AG04449 (cell line): ENCODE measurements at regions not wholly inside any gene's neighbourhood (a gene's known extent, or its start where the extent isn't known, plus 50 kb on each side); places are given as distances from the start of the nearest gene placed in this dataset.

Experiments used
- CTCF ChIA-PET: fragments of 350-600 bp; formaldehyde crosslinking; extraction: SDS; loops from one replicate; lab custom pipeline; 2021; ENCODE audit warnings: antibody characterized with exemption; lab: Yijun Ruan, JAX
- POLR2A ChIA-PET: fragments of 400-600, 350-600 bp; formaldehyde crosslinking; extraction: SDS; loops from one replicate; lab custom pipeline; 2020; ENCODE audit warnings: antibody characterized with exemption, inconsistent platforms; lab: Yijun Ruan, JAX
- DNase-seq: peaks from one replicate; pipeline ENCODE4 v3.0.0-alpha.2; 2010; ENCODE audit warnings: low read depth, low spot score
- H3K4me3 ChIP-seq: 2 replicates; pipeline ENCODE4 v1.5.1; 2011; ENCODE audit warnings: low read depth, mild to moderate bottlenecking, control low read depth, low read length
- CTCF ChIP-seq: IDR thresholded peaks from one replicate; pipeline ENCODE4 v1.5.1; 2011; ENCODE audit warnings: mild to moderate bottlenecking, moderate library complexity, low read length, control low read depth, inconsistent platforms; ENCODE audit not compliant: insufficient read depth; ENCODE audit errors: missing control alignments

DNA sequence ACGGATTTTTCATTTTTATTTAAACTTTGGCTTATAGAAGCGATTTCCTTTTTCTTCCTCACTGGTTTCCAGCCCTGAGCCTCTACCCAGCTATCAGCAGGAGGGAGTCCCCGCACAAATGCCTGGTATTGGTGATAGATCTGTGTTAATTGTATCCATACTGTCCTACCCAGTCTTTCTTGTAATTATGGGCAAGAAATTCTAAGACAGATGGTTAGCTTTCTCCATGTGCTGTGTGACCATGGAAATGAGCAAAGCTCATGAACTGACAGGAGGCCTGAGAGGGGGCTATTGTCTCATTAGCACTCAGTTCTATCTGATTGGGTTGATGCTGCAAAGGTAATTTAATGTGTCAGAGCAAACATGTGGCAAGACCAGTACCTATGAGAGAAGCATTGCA is 108.1 kb upstream of the IVNS1ABP start:
- ChIA-PET CTCF (interaction anchor here (1.0 to 2.0 kb wide), 2 partner anchors 245 to 254 kb away, joined by 4 read pairs; no protein-coding TSS in a partner anchor), POLR2A (no interaction called here)
- H3K4me3 ChIP-seq = no peak overlapping the region
- no peak for TF ChIP-seq CTCF
- DNase-seq = no peak

GRCh38 chr1:185421485-185422107 is 104.6 kb upstream of the IVNS1ABP start:
- CTCF ChIA-PET = no interaction called here
- no peak for DNase-seq
- POLR2A ChIA-PET = interaction anchor here (0.6 kb wide), 1 partner anchor 120 kb away, joined by 3 read pairs; no protein-coding TSS in a partner anchor
- no peak for TF ChIP-seq CTCF
- H3K4me3 ChIP-seq = no peak overlapping the region

DNA sequence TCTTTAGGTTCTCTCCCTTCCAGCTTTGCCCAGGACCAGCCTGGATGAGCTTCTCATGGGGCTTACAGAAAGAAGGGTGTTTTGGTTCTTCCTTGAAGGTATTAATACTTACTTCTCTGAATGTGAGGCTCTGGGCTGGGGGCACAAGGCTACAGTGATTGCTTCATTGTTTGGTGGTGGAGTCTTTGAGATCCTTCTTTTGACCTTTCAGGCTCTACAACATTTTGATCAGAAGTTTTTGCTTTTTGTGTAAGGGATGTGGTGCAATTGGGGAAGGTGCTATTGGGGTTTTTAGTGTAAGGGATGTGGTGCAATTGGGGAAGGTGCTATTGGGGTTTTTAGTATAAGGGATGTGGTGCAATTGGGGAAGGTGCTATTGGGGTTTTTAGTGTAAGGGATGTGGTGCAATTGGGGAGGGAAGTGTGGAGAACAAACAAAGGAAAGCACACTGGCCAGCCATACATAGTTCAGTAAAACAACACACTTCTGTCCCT is 103.6 kb upstream of the IVNS1ABP start:
- CTCF ChIA-PET = interaction anchor here (1.3 kb wide), 1 partner anchor 249 kb away, joined by 4 read pairs; no protein-coding TSS in a partner anchor

GRCh38 chr1:185419718-185420117 is 102.7 kb upstream of the IVNS1ABP start:
- no peak for TF ChIP-seq CTCF
- CTCF ChIA-PET = interaction anchor here (1.3 kb wide), 1 partner anchor 250 kb away, joined by 4 read pairs; no protein-coding TSS in a partner anchor
- POLR2A ChIA-PET = no interaction called here
- no peak overlapping the region for H3K4me3 ChIP-seq
- no peak for DNase-seq

More for the DNA sequence above, 103.6 kb upstream of the IVNS1ABP start:
- no peak for TF ChIP-seq CTCF
- no peak for DNase-seq
- POLR2A ChIA-PET = no interaction called here
- no peak overlapping the region for H3K4me3 ChIP-seq

DNA sequence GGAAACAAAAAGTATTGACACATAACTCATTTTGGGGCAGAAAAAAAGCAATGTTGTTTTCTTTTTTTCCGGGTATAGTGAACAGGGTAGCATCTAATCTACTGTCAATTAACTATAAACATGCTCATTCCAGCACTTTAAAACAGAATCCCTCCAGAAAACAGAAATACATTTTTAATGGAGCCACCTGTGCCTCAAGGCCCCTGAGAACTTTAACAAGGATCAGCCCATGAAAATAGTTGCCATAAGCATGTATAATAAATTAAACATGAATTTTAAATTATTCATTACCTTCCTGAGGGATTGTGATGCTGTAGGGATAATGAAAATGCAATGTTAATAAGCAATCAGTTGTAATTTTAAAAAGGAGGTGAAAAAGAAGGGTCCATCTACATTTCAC is 101.4 kb upstream of the IVNS1ABP start:
- DNase-seq = no peak
- no peak overlapping the region for H3K4me3 ChIP-seq
- TF ChIP-seq CTCF = no peak
- ChIA-PET POLR2A (no interaction called here), CTCF (no interaction called here)

GRCh38 chr1:185412385-185413087 is 95.5 kb upstream of the IVNS1ABP start:
- H3K4me3 ChIP-seq = no peak overlapping the region
- ChIA-PET POLR2A (no interaction called here), CTCF (interaction anchor here (1.5 kb wide), 1 partner anchor 20 kb away, joined by 3 read pairs; no protein-coding TSS in a partner anchor)
- no peak for DNase-seq
- no peak for TF ChIP-seq CTCF
